ENCODE measurements at regions not wholly inside any gene's neighbourhood (a gene's known extent, or its start where the extent isn't known, plus 50 kb on each side); places are given as distances from the start of the nearest gene placed in this dataset.

DNA sequence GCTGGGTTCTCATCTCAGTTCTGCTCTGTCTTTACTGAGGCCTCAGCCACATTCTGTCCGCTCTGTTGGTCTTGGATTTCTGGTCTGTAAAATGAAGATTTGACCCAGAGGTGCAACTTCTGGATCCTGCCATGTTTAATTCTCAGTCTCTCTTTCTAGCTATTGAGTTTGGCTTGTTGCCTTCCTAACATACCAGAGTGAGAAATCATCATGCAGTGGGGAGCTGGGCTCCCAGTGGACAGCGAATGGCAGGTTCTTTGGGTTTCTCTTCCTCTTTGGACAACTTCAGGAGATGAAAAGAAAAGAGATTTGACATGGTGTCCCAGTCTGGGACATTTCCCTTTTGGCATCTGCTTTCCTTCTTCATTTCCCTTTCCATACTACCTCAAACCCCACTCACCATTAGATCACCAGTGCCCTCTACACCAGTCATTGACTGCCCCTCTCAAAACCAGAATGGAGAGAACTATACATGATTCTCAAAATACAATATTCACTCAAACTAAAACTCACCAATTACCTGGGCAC, 334.7 kb downstream of the ACTL7B start:
- no peak for DNase-seq (ENCODE audit: low read depth)
- H3K4me3 ChIP-seq (ENCODE audit: low read depth, low read length) = no peak overlapping the region
- TF ChIP-seq MYC (IDR thresholded peaks at IDR 0.05; ENCODE audit: low read depth, low read length) (no peak), POLR2A (IDR thresholded peaks at IDR 0.05; ENCODE audit: extremely low read depth, insufficient read length) (no peak)
- TF ChIP-seq, protein P1, sequence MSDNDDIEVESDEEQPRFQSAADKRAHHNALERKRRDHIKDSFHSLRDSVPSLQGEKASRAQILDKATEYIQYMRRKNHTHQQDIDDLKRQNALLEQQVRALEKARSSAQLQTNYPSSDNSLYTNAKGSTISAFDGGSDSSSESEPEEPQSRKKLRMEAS (IDR thresholded peaks at IDR 0.05; ENCODE audit: low read depth, low read length) = no peak
- TF ChIP-seq, protein P2, sequence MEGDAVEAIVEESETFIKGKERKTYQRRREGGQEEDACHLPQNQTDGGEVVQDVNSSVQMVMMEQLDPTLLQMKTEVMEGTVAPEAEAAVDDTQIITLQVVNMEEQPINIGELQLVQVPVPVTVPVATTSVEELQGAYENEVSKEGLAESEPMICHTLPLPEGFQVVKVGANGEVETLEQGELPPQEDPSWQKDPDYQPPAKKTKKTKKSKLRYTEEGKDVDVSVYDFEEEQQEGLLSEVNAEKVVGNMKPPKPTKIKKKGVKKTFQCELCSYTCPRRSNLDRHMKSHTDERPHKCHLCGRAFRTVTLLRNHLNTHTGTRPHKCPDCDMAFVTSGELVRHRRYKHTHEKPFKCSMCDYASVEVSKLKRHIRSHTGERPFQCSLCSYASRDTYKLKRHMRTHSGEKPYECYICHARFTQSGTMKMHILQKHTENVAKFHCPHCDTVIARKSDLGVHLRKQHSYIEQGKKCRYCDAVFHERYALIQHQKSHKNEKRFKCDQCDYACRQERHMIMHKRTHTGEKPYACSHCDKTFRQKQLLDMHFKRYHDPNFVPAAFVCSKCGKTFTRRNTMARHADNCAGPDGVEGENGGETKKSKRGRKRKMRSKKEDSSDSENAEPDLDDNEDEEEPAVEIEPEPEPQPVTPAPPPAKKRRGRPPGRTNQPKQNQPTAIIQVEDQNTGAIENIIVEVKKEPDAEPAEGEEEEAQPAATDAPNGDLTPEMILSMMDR (IDR thresholded peaks at IDR 0.05; ENCODE audit: low read depth, low read length) = no peak

DNA sequence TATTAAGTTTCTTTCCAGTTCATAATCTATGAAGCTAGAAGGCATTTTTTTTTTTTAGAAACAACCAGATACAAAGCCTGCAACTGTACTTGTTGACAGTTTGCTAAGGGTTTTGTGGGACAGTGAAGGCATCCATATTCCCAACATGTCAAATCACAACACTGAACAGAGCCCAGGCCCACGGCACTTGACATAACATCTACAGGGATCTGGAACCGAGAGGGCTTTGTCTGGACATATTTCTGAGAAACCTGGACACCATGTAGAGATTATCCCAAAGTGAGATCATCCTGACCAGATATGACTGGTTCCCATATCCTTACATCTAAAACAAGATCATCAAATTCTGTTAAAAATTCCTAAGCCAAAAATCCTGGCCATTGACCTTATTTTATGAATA, 336.3 kb downstream of the ACTL7B start:
- H3K4me3 ChIP-seq (ENCODE audit: low read depth, low read length) = no peak overlapping the region
- no peak for DNase-seq (ENCODE audit: low read depth)
- TF ChIP-seq, protein P1 (IDR thresholded peaks at IDR 0.05; ENCODE audit: low read depth, low read length) = no peak
- TF ChIP-seq, protein P2 (IDR thresholded peaks at IDR 0.05; ENCODE audit: low read depth, low read length) = no peak
- TF ChIP-seq POLR2A (IDR thresholded peaks at IDR 0.05; ENCODE audit: extremely low read depth, insufficient read length) = no peak
- no peak for TF ChIP-seq MYC (IDR thresholded peaks at IDR 0.05; ENCODE audit: low read depth, low read length)

DNA sequence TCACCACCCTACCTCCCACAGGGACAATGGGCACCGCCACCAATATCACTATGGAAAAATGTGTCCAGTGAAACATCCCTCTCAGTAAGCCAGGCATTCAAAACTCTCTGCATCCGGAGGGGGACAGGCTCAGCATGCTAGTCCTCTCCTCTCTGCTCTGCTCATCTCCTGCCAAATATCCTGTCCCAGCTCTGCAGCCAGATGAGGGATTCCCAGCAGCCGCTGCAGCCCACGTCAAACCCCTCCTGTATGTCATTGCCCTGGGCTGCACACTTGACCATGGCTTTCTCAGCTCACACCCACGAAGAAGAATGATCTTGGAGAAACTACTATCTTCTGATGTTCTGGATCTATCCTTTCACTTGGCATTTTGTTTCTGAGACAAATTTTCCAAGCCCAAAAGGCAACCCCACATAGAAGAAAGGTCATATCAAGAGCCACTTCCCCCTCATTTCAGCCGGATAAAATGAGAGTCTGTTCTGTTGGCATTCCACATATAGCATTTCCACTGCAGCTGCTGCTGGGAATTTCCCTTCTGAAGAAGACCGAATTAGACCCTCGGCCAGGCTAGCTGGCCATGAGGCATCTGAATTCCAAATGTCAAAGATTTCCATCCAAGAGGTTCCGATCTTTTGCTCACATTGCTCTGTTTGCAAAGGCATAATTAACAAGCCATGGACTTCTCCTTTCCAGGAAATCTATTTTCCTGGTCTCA, 338.0 kb downstream of the ACTL7B start:
- TF ChIP-seq POLR2A (IDR thresholded peaks at IDR 0.05; ENCODE audit: extremely low read depth, insufficient read length) = no peak
- no peak overlapping the region for H3K4me3 ChIP-seq (ENCODE audit: low read depth, low read length)
- no peak for DNase-seq (ENCODE audit: low read depth)

DNA sequence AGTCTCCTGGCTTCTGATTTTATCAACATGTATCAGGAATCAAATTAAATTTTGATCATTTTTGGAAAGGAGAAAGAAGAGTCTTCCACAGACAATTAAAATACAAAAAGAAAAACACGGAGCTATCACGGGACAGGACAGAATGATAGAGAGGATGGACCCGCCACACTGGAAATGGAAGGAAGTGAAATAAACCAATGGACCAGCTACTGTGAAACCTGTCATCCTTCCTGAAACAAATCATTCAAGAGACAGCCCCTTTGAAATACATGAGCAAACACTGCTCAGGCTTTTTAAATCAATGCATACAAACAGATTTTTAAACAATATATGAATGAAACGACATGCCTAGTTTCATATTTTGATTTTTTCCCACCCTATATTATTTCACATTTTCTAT, 339.4 kb downstream of the ACTL7B start:
- TF ChIP-seq MYC (IDR thresholded peaks at IDR 0.05; ENCODE audit: low read depth, low read length) (no peak), POLR2A (IDR thresholded peaks at IDR 0.05; ENCODE audit: extremely low read depth, insufficient read length) (no peak)
- TF ChIP-seq, protein P1 (IDR thresholded peaks at IDR 0.05; ENCODE audit: low read depth, low read length) = no peak
- TF ChIP-seq, protein P2 (IDR thresholded peaks at IDR 0.05; ENCODE audit: low read depth, low read length) = no peak
- DNase-seq (ENCODE audit: low read depth) = no peak

DNA sequence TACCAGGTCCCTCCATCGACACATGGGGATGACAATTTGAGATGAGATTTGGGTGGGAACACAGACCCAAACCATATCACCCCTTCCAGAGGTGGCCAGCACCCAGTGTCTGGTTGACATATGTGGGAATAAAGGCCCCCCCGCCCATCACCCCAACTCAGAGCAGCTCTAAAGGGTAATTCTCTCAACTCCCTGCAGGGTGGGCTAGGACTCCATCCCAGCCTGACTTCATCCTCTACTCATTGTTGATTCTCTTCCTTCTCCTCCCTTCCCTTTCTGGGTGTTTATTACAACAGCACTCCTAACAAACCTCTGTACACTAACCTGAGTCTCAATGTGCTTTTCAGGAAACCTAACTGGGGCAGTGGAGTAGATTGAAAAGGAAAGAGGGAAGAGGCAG, 339.9 kb downstream of the ACTL7B start:
- peak; percentile 19 for DNase-seq (ENCODE audit: low read depth)
- H3K4me3 ChIP-seq (ENCODE audit: low read depth, low read length) = no peak overlapping the region

More for the DNA sequence above, 339.4 kb downstream of the ACTL7B start:
- H3K4me3 ChIP-seq (ENCODE audit: low read depth, low read length) = no peak overlapping the region

More for the DNA sequence above, 339.9 kb downstream of the ACTL7B start:
- TF ChIP-seq, protein P2 (IDR thresholded peaks at IDR 0.05; ENCODE audit: low read depth, low read length) = no peak
- TF ChIP-seq POLR2A (IDR thresholded peaks at IDR 0.05; ENCODE audit: extremely low read depth, insufficient read length) = no peak
- TF ChIP-seq, protein P1 (IDR thresholded peaks at IDR 0.05; ENCODE audit: low read depth, low read length) = no peak
- no peak for TF ChIP-seq MYC (IDR thresholded peaks at IDR 0.05; ENCODE audit: low read depth, low read length)
